Lung (tissue), 11 donors: ENCODE measurements at regions not wholly inside any gene's neighbourhood (a gene's known extent, or its start where the extent isn't known, plus 50 kb on each side); places are given as distances from the start of the nearest gene placed in this dataset.

Experiments used
- ATAC-seq: fragments of 200-7000 bp; cut with Tn5 transposase; one replicate; pipeline ENCODE4 v1.9.1; 2020; ENCODE audit warnings: moderate number of reproducible peaks; ENCODE audit not compliant: insufficient read depth, low FRiP score
- DNase-seq, 3 donors: peaks; one replicate each; pipeline ENCODE4 v3.0.0-alpha.2; 2013 to 2017
- H3K27ac ChIP-seq, 2 donors: one replicate each; pipeline ENCODE4 v1.5.1; 2013; ENCODE audit warnings: mild to moderate bottlenecking in 2 of 2, moderate library complexity in 2 of 2, control low read depth in 1 of 2, inconsistent platforms in 1 of 2, low read depth in 1 of 2, low read length in 1 of 2
- H3K27me3 ChIP-seq, 3 donors: one replicate each; pipeline ENCODE4 v1.5.1; 2013; ENCODE audit warnings: low read length in 2 of 3; ENCODE audit not compliant: control insufficient read depth in 3 of 3, insufficient read depth in 3 of 3
- H3K36me3 ChIP-seq, 4 donors: one replicate each; pipeline ENCODE4 v1.5.1; 2013; ENCODE audit warnings: low read length in 4 of 4, mild to moderate bottlenecking in 1 of 4, moderate library complexity in 1 of 4; ENCODE audit not compliant: control insufficient read depth in 4 of 4, insufficient read depth in 4 of 4
- H3K4me1 ChIP-seq, 5 donors: one replicate each; pipeline ENCODE4 v1.5.1; 2013; ENCODE audit warnings: low read length in 5 of 5, mild to moderate bottlenecking in 2 of 5, moderate library complexity in 1 of 5; ENCODE audit not compliant: control insufficient read depth in 5 of 5, insufficient read depth in 5 of 5
- H3K4me3 ChIP-seq: one replicate; pipeline ENCODE4 v1.5.1; 2013; ENCODE audit warnings: mild to moderate bottlenecking, control low read depth, moderate library complexity
- H3K9ac ChIP-seq, 2 donors: one replicate each; pipeline ENCODE4 v1.5.1; 2013; ENCODE audit warnings: low read length in 2 of 2, control low read depth in 1 of 2; ENCODE audit not compliant: insufficient read depth in 1 of 2
- H3K9me3 ChIP-seq, 4 donors: one replicate each; pipeline ENCODE4 v1.5.1; 2013; ENCODE audit warnings: low read length in 3 of 4, mild to moderate bottlenecking in 1 of 4, moderate library complexity in 1 of 4; ENCODE audit not compliant: control insufficient read depth in 4 of 4, insufficient read depth in 3 of 4
- WGBS, 2 donors: extraction: QIAGEN DNeasy Blood & Tissue Kit; methylation state at CpG; one replicate each; pipeline ENCODE4 v1.1.7; 2013; 5-methylcytosine and 5-hydroxymethylcytosine counted together
- TF ChIP-seq, protein P1 (sequence below): IDR thresholded peaks from 2 replicates; pipeline ENCODE4 v1.5.1; 2012; ENCODE audit warnings: mild to moderate bottlenecking; ENCODE audit errors: control extremely low read depth, extremely low read depth
- donor health status: control.
- donor health status: control.
- donor health status: Bipolar disorder and iron deficiency.
- donor health status: healthy.
- donor health status: DM: yes; HTN: yes; CAD: no.

DNA sequence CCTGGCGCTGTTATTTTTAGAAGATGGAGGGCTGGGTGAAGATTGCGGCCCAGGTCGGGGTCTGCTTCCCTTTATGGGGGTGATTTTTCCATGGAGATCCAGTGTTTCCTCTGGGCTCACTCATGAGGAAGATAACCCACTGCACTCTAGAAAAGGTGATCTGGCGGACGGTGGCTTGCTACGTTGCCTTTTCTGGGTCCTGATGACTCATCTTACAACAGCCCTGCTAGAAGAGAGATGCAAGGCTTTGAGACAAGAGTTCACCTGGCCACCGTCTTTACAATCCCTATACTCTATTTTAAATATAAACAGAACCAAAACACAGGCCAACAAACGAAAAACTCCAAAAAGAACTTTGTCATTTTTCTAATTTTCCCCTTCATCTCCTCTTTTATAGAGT, 182.1 kb upstream of the EXOC2 start:
- 78 to 83% methylated on average over 8 of the region's 8 CpGs for WGBS, 2 donors
- H3K9ac ChIP-seq = no peak overlapping the region
- no peak overlapping the region for H3K4me3 ChIP-seq
- no peaks in the 10 kb centered on the region for H3K27me3 ChIP-seq
- TF ChIP-seq, protein P1, sequence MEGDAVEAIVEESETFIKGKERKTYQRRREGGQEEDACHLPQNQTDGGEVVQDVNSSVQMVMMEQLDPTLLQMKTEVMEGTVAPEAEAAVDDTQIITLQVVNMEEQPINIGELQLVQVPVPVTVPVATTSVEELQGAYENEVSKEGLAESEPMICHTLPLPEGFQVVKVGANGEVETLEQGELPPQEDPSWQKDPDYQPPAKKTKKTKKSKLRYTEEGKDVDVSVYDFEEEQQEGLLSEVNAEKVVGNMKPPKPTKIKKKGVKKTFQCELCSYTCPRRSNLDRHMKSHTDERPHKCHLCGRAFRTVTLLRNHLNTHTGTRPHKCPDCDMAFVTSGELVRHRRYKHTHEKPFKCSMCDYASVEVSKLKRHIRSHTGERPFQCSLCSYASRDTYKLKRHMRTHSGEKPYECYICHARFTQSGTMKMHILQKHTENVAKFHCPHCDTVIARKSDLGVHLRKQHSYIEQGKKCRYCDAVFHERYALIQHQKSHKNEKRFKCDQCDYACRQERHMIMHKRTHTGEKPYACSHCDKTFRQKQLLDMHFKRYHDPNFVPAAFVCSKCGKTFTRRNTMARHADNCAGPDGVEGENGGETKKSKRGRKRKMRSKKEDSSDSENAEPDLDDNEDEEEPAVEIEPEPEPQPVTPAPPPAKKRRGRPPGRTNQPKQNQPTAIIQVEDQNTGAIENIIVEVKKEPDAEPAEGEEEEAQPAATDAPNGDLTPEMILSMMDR = no peak
- H3K9me3 ChIP-seq = no peaks in the 10 kb centered on the region
- ATAC-seq (no peak), DNase-seq (no peak)
- no peak overlapping the region for H3K27ac ChIP-seq
- no peaks in the 10 kb centered on the region for H3K36me3 ChIP-seq
- peaks cover 0 to 3% (median 0%) of the 10 kb centered on the region in 5 donors for H3K4me1 ChIP-seq

DNA sequence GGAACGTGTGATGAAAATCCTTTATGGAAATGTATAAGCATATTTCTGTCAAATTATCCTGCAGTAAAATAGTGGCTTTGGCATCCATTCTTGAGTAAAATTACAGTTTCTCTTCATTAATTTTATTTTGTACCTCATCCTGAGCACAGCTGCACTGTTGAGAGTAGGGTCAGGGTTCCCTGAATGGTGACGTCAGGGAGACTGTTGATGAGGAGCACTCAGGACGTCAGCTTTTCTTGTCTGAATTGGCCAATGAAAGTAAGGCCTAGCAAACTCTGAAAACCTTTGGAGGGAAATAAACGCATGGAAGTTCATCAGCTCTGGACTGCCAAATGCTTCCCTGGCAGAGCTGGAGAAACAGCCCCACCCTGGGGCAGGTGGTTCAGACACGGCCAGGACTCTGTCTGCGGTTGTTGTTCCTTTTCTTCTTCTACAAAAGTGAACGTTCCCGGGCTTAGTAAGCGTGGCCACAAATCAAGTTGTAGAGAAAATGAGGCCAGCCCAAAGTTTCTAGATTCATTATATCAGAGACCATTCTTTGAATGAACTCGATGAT, 179.7 kb upstream of the EXOC2 start:
- no peak for DNase-seq
- H3K9me3 ChIP-seq = no peaks in the 10 kb centered on the region
- 92 to 93% methylated on average over 10 of the region's 10 CpGs for WGBS, 2 donors
- H3K4me1 ChIP-seq = no peaks in the 10 kb centered on the region
- TF ChIP-seq, protein P1 = no peak
- no peaks in the 10 kb centered on the region for H3K36me3 ChIP-seq
- H3K27me3 ChIP-seq = no peaks in the 10 kb centered on the region
- H3K9ac ChIP-seq = no peak overlapping the region
- no peak for ATAC-seq
- no peak overlapping the region for H3K4me3 ChIP-seq
- no peak overlapping the region for H3K27ac ChIP-seq

DNA sequence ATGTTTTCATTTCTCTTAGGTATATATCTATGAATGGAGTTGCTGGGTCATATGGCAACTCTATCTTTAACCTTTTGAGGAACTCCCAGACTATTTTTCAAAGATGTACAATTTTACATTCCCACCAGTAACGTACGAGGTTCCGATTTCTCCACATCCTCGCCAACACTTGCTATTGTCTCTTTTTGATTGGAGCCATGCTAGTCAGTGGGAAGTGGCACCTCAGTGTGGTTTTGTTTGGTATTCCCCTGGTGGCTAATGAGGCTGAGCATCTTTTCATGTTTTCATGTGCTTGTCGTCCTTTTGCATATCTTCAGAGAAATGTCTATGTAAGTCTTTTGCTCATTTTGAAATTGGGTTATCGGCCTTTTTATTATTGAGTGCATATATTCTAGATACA, 178.6 kb upstream of the EXOC2 start:
- WGBS, 2 donors = 91 to 96% methylated on average over 6 of the region's 6 CpGs
- ATAC-seq (no peak), DNase-seq (no peak)
- Histone ChIP-seq H3K4me3 (no peak overlapping the region), H3K9me3 (no peaks in the 10 kb centered on the region), H3K4me1 (no peaks in the 10 kb centered on the region), H3K27ac (no peak overlapping the region), H3K9ac (no peak overlapping the region), H3K36me3 (no peaks in the 10 kb centered on the region), H3K27me3 (no peaks in the 10 kb centered on the region)
- TF ChIP-seq, protein P1 = no peak

DNA sequence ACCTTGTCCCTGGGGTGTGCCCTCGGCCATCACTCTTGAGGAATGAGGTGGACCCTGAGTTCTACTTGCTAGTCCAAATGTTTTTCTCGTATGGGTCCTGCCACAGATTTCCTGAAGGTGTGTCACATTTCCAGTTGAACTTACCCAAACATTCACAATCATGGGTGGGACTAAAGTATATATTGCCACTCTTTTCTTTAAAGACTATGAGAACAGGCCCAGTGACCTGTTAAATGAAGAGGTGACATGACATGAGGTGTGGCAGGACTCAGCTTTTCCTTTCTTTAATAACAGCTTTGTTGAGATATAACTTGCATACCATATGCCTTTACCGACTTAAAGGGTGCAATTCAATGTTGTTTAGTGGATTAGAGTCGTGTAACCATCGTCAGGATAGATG, 177.2 kb upstream of the EXOC2 start:
- no peak overlapping the region for H3K27ac ChIP-seq
- H3K27me3 ChIP-seq = no peaks in the 10 kb centered on the region
- H3K4me1 ChIP-seq = no peaks in the 10 kb centered on the region
- no peaks in the 10 kb centered on the region for H3K36me3 ChIP-seq
- no peaks in the 10 kb centered on the region for H3K9me3 ChIP-seq
- no peak for DNase-seq
- H3K9ac ChIP-seq = no peak overlapping the region
- no peak for ATAC-seq
- TF ChIP-seq, protein P1 = no peak
- WGBS, 2 donors = 79% methylated on average over 5 of the region's 5 CpGs
- H3K4me3 ChIP-seq = no peak overlapping the region
